ENCODE measurements at regions not wholly inside any gene's neighbourhood (a gene's known extent, or its start where the extent isn't known, plus 50 kb on each side); places are given as distances from the start of the nearest gene placed in this dataset.

GRCh38 chr5:87900419-87900818 lies 368.2 kb downstream of the TMEM161B start:
- TF ChIP-seq EP300 (IDR thresholded peaks at IDR 0.05) (no peak), ESRRA (IDR thresholded peaks at IDR 0.05; ENCODE audit: borderline replicate concordance, low read length) (no peak), CTCF (IDR thresholded peaks at IDR 0.05) (no peak), ELK1 (IDR thresholded peaks at IDR 0.05; ENCODE audit: low read depth, low read length) (no peak)
- TF ChIP-seq, protein P1, sequence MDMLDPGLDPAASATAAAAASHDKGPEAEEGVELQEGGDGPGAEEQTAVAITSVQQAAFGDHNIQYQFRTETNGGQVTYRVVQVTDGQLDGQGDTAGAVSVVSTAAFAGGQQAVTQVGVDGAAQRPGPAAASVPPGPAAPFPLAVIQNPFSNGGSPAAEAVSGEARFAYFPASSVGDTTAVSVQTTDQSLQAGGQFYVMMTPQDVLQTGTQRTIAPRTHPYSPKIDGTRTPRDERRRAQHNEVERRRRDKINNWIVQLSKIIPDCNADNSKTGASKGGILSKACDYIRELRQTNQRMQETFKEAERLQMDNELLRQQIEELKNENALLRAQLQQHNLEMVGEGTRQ (IDR thresholded peaks at IDR 0.05) = no peak
